Peyer's patch (tissue), 4 donors: ENCODE measurements at regions not wholly inside any gene's neighbourhood (a gene's known extent, or its start where the extent isn't known, plus 50 kb on each side); places are given as distances from the start of the nearest gene placed in this dataset.

Source experiments
- DNase-seq, 3 donors: peaks; one replicate each; pipeline ENCODE4 v3.0.0-alpha.2; 2017 to 2019
- H3K27ac ChIP-seq, 4 donors: fragments of 200-600 bp; sonication (generic); one replicate each; pipeline ENCODE4 v1.5.1; 2016 to 2019
- H3K27me3 ChIP-seq, 2 donors: fragments of 200-600 bp; sonication (generic); one replicate each; pipeline ENCODE4 v1.5.1; 2019
- H3K36me3 ChIP-seq, 3 donors: fragments of 200-600 bp; sonication (generic); one replicate each; pipeline ENCODE4 v1.5.1; 2016 to 2019
- H3K4me1 ChIP-seq, 4 donors: fragments of 200-600 bp; sonication (generic); one replicate each; pipeline ENCODE4 v1.5.1; 2016 to 2019
- H3K4me3 ChIP-seq, 4 donors: fragments of 200-600 bp; sonication (generic); 1 replicate in 3 of 4; 2 replicates in 1 of 4; pipeline ENCODE4 v1.5.1; 2016 to 2019; ENCODE audit warnings: mild to moderate bottlenecking in 1 of 4
- H3K9me3 ChIP-seq, 4 donors: fragments of 200-600 bp; sonication (generic); one replicate each; pipeline ENCODE4 v1.5.1; 2016 to 2019; ENCODE audit warnings: mild to moderate bottlenecking in 1 of 4
- POLR2A ChIP-seq, 2 donors: fragments of 450-650 bp; IDR thresholded peaks; one replicate each; pipeline ENCODE4 v1.5.1; 2017; ENCODE audit warnings: antibody characterized with exemption in 2 of 2, mild to moderate bottlenecking in 2 of 2, moderate library complexity in 2 of 2
- TF ChIP-seq, protein P1 (sequence below), 6 experiments: fragments of 450-650 bp in 4 of 6; fragments of 200-600 bp in 2 of 6; sonication (generic) in 1 of 6; IDR thresholded peaks; one replicate each; pipeline ENCODE4 v1.5.1; 2017 to 2019; ENCODE audit warnings: antibody characterized with exemption in 6 of 6, mild to moderate bottlenecking in 3 of 6, moderate library complexity in 1 of 6

DNA sequence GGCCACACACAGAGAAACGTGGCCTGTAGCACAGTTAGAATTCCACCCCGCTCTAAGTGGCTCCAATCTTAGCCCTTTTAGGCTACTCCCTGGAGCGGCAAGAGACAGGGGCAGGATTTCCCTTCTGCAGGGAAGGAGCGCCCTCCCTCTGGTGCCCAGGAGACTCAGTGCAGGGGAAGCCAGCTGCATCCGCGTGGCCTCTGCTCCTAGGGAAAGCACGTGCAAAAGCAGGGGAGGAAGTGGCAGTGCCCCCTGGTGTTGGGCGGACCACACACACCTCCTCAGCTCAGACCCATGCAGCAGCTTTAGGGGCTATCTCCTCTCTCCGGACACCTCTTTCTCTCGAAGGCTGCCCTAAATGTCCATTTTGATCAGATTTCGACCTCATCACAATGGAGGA lies 50.0 kb downstream of the SPRING1 start:
- no peaks in the 10 kb centered on the region for H3K9me3 ChIP-seq
- H3K27ac ChIP-seq, result no peak overlapping the region
- H3K36me3 ChIP-seq, result no peaks in the 10 kb centered on the region
- H3K4me1 ChIP-seq, result peaks cover 0 to 10% (median 0%) of the 10 kb centered on the region in 4 donors
- H3K27me3 ChIP-seq, result no peaks in the 10 kb centered on the region
- no peak overlapping the region for H3K4me3 ChIP-seq
- no peak for DNase-seq
- TF ChIP-seq POLR2A (IDR thresholded peaks at IDR 0.05), result no peak
- TF ChIP-seq, protein P1, sequence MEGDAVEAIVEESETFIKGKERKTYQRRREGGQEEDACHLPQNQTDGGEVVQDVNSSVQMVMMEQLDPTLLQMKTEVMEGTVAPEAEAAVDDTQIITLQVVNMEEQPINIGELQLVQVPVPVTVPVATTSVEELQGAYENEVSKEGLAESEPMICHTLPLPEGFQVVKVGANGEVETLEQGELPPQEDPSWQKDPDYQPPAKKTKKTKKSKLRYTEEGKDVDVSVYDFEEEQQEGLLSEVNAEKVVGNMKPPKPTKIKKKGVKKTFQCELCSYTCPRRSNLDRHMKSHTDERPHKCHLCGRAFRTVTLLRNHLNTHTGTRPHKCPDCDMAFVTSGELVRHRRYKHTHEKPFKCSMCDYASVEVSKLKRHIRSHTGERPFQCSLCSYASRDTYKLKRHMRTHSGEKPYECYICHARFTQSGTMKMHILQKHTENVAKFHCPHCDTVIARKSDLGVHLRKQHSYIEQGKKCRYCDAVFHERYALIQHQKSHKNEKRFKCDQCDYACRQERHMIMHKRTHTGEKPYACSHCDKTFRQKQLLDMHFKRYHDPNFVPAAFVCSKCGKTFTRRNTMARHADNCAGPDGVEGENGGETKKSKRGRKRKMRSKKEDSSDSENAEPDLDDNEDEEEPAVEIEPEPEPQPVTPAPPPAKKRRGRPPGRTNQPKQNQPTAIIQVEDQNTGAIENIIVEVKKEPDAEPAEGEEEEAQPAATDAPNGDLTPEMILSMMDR (IDR thresholded peaks at IDR 0.05), result peak in 4 of 6 experiments; percentile 13 to 39 (median 24)

- Histone ChIP-seq H3K27me3 (no peaks in the 10 kb centered on the region), H3K27ac (no peak overlapping the region), H3K4me3 (no peak overlapping the region), H3K36me3 (no peaks in the 10 kb centered on the region), H3K4me1 (no peaks in the 10 kb centered on the region), H3K9me3 (no peaks in the 10 kb centered on the region)
- no peak for TF ChIP-seq POLR2A (IDR thresholded peaks at IDR 0.05)
- TF ChIP-seq, protein P1 (IDR thresholded peaks at IDR 0.05), result no peak
- DNase-seq, result no peak
Observed at GRCh38 chr12:116684891-116685290, 53.0 kb downstream of the SPRING1 start.

DNA sequence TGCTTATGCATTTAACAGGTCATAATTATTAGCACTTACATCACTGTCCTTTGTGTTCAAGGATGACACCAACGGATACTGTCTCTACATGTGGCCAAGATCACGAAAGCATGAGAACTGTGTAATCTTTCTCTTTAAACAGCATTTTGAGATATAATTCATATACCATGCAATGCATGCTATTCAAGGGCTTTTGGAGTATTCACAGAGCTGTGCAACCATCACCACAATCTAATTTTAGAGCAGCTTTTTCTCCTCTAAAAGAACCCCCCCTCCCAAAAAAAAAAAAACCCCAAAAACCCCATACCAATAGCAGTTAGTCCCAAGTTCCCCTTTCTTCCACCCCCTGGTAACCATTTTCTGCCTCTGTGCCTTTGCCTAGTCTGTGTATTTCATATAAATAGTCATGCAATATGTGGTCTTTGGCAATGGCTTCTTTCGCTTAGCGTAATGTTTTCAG lies 60.6 kb downstream of the SPRING1 start:
- TF ChIP-seq, protein P1 (IDR thresholded peaks at IDR 0.05), result no peak
- TF ChIP-seq POLR2A (IDR thresholded peaks at IDR 0.05), result no peak
- no peak for DNase-seq
- no peaks in the 10 kb centered on the region for H3K4me1 ChIP-seq
- no peaks in the 10 kb centered on the region for H3K36me3 ChIP-seq
- H3K27me3 ChIP-seq, result no peaks in the 10 kb centered on the region
- H3K27ac ChIP-seq, result no peak overlapping the region
- H3K4me3 ChIP-seq, result no peak overlapping the region
- no peaks in the 10 kb centered on the region for H3K9me3 ChIP-seq

DNA sequence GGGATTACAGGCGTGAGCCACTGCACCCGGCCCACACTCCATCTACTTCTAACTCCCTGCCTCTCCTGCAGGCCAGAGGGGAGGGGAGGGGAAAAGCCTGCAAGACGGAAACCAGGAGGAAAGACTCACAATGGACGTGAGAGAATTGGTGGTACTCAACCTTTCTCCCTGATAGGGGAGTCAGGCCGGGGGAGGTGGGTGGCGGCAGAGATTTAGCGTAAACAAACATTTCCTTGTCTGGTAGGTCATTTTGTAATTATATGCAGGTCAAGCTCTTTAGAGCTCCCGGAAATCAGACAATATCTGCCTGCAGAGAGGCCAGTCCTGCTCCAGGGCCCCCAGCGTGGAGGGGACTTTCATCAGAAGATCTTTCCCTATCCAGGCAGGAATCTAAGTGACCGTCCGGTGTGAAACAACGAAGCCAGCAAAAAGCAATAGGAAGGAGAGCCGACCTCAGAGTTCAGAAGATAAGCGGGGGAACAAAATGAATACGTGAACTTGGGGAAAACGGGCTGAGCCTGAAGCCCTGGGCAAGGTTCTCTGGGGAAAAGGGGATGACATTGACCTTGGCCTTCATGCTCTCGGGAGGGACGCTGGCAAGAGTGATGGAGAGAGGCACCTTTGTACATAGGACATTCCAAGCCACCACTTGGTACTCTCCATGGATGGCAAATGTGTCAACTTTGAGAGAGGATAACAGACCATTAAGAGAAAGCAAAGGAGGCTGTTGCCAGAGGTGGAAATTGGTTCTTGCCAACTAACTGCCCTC lies 62.3 kb downstream of the SPRING1 start:
- Histone ChIP-seq H3K4me1 (no peaks in the 10 kb centered on the region), H3K4me3 (no peak overlapping the region), H3K36me3 (no peaks in the 10 kb centered on the region), H3K27me3 (no peaks in the 10 kb centered on the region), H3K9me3 (no peaks in the 10 kb centered on the region), H3K27ac (peak overlapping the region in 1 of 4 donors; percentile 30)
- no peak for TF ChIP-seq POLR2A (IDR thresholded peaks at IDR 0.05)
- TF ChIP-seq, protein P1 (IDR thresholded peaks at IDR 0.05), result no peak
- DNase-seq, result no peak

- no peaks in the 10 kb centered on the region for H3K4me1 ChIP-seq
- H3K27me3 ChIP-seq, result no peaks in the 10 kb centered on the region
- no peak for DNase-seq
- no peak overlapping the region for H3K4me3 ChIP-seq
- no peak overlapping the region for H3K27ac ChIP-seq
- no peak for TF ChIP-seq POLR2A (IDR thresholded peaks at IDR 0.05)
- TF ChIP-seq, protein P1 (IDR thresholded peaks at IDR 0.05), result no peak
- no peaks in the 10 kb centered on the region for H3K9me3 ChIP-seq
- H3K36me3 ChIP-seq, result no peaks in the 10 kb centered on the region
Observed at GRCh38 chr12:116674643-116675183, 63.2 kb downstream of the SPRING1 start.
